Smooth muscle cell (in vitro differentiated cells): ENCODE measurements at regions not wholly inside any gene's neighbourhood (a gene's known extent, or its start where the extent isn't known, plus 50 kb on each side); places are given as distances from the start of the nearest gene placed in this dataset.
A peak's percentile ranks its signal among the peaks of the same experiment; 100 is the strongest.

Experiments
- DNase-seq: peaks from one replicate; lab custom pipeline; 2025; ENCODE audit not compliant: unreplicated experiment; lab: John Stamatoyannopoulos, UW
- H2AFZ ChIP-seq: fragments of 200-600 bp; sonication (generic); 2 replicates; pipeline ENCODE4 v1.6.0; 2016; ENCODE audit warnings: antibody characterized with exemption, low read depth, mild to moderate bottlenecking
- H3F3A ChIP-seq: fragments of 200-600 bp; sonication (generic); 2 replicates; pipeline ENCODE4 v1.6.0; 2017; ENCODE audit warnings: antibody characterized with exemption, low read depth
- H3K27ac ChIP-seq: fragments of 200-600 bp; sonication (generic); 2 replicates; pipeline ENCODE4 v1.5.1; 2016; ENCODE audit warnings: low read depth, mild to moderate bottlenecking
- H3K27me3 ChIP-seq: fragments of 200-600 bp; sonication (generic); 2 replicates; pipeline ENCODE4 v1.6.1; 2016; ENCODE audit warnings: low read depth, mild to moderate bottlenecking
- H3K36me3 ChIP-seq: fragments of 200-600 bp; sonication (generic); 2 replicates; pipeline ENCODE4 v1.5.1; 2016; ENCODE audit warnings: low read depth
- H3K4me1 ChIP-seq: fragments of 200-600 bp; sonication (generic); 2 replicates; pipeline ENCODE4 v1.5.1; 2016; ENCODE audit warnings: low read depth
- H3K4me2 ChIP-seq: fragments of 200-600 bp; sonication (generic); 2 replicates; pipeline ENCODE4 v1.6.0; 2016; ENCODE audit warnings: mild to moderate bottlenecking
- H3K4me3 ChIP-seq: fragments of 200-600 bp; sonication (generic); 2 replicates; pipeline ENCODE4 v1.5.1; 2016; ENCODE audit warnings: mild to moderate bottlenecking
- H3K79me2 ChIP-seq: fragments of 200-600 bp; sonication (generic); 2 replicates; pipeline ENCODE4 v1.6.0; 2016; ENCODE audit warnings: low read depth, mild to moderate bottlenecking
- H3K9ac ChIP-seq: fragments of 200-600 bp; sonication (generic); 2 replicates; pipeline ENCODE4 v1.6.0; 2016; ENCODE audit warnings: low read depth
- H3K9me3 ChIP-seq: fragments of 200-600 bp; sonication (generic); replicated peaks from 2 replicates; pipeline ENCODE4 v1.5.1; 2016; ENCODE audit warnings: low read depth
- H4K20me1 ChIP-seq: fragments of 200-600 bp; sonication (generic); 2 replicates; pipeline ENCODE4 v1.6.0; 2016; ENCODE audit warnings: low read depth
- WGBS: methylation state at CpG from one replicate; pipeline ENCODE4 v1.1.7; 2016; ENCODE audit warnings: low lambda C conversion rate; 5-methylcytosine and 5-hydroxymethylcytosine counted together
- TF ChIP-seq, protein P1 (sequence below): fragments of 200-600 bp; sonication (generic); IDR thresholded peaks from 2 replicates; pipeline ENCODE4 v1.5.1; 2017; ENCODE audit warnings: borderline replicate concordance, mild to moderate bottlenecking, antibody characterized with exemption; ENCODE audit not compliant: insufficient read depth, poor library complexity, severe bottlenecking

DNA sequence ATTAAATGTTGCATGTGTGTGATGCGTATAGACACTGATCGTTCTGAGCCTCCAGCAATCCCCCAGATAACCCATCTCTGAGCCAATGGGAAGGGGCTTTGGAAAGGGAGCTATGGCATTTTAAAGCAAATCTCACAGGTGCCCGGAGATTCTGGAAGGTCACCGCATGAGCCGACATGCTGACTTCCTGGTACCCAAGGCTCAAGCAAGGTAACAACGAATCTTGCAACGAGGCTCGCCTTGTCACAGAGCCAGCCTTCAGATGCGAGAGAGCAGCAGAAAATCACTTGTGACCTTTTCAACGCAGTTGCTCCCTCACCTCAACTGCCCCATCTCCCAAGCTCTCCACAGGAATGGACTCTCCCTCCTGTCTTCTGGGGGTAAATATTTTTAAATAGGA lies 154.8 kb upstream of the CDH5 start:
- Histone ChIP-seq H3K4me2 (no peak overlapping the region), H3K36me3 (no peaks in the 10 kb centered on the region), H3K4me1 (no peaks in the 10 kb centered on the region), H3K79me2 (no peaks in the 10 kb centered on the region), H3K27ac (no peak overlapping the region), H3K4me3 (no peak overlapping the region), H3K9ac (no peak overlapping the region), H3K9me3 (no peaks in the 10 kb centered on the region), H4K20me1 (no peaks in the 10 kb centered on the region), H2AFZ (no peak overlapping the region), H3F3A (no peaks in the 10 kb centered on the region), H3K27me3 (no peaks in the 10 kb centered on the region)
- TF ChIP-seq, protein P1, sequence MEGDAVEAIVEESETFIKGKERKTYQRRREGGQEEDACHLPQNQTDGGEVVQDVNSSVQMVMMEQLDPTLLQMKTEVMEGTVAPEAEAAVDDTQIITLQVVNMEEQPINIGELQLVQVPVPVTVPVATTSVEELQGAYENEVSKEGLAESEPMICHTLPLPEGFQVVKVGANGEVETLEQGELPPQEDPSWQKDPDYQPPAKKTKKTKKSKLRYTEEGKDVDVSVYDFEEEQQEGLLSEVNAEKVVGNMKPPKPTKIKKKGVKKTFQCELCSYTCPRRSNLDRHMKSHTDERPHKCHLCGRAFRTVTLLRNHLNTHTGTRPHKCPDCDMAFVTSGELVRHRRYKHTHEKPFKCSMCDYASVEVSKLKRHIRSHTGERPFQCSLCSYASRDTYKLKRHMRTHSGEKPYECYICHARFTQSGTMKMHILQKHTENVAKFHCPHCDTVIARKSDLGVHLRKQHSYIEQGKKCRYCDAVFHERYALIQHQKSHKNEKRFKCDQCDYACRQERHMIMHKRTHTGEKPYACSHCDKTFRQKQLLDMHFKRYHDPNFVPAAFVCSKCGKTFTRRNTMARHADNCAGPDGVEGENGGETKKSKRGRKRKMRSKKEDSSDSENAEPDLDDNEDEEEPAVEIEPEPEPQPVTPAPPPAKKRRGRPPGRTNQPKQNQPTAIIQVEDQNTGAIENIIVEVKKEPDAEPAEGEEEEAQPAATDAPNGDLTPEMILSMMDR, result no peak
- DNase-seq, result no peak
- WGBS, result 95% methylated on average over 10 of the region's 10 CpGs

DNA sequence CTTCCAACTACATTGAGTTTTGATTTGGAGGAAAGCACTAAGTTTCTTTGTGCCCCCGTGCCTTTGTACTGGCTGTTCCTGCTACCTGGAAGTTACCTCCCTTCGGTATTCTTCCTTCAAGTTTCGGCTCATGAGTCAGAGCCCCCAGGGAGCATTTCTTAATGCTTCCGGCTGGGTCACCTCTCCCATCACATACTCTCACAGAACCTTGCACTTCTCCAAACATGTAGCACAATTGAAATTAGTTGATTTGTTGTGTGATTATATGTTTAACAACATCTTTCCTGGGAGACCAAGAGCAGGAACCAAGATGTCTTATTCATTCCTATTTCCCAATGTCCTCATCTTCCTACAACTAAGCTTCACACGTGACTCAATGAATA lies 158.6 kb upstream of the CDH5 start:
- Histone ChIP-seq H3K27me3 (no peaks in the 10 kb centered on the region), H3K4me1 (no peaks in the 10 kb centered on the region), H3K27ac (no peak overlapping the region), H3K9ac (no peak overlapping the region), H3K9me3 (no peaks in the 10 kb centered on the region), H3K4me2 (no peak overlapping the region), H2AFZ (no peak overlapping the region), H3K36me3 (no peaks in the 10 kb centered on the region), H3F3A (no peaks in the 10 kb centered on the region), H3K79me2 (no peaks in the 10 kb centered on the region), H3K4me3 (no peak overlapping the region), H4K20me1 (no peaks in the 10 kb centered on the region)
- DNase-seq, result no peak
- WGBS, result 92% methylated on average over 5 of the region's 5 CpGs
- TF ChIP-seq, protein P1, result no peak

DNA sequence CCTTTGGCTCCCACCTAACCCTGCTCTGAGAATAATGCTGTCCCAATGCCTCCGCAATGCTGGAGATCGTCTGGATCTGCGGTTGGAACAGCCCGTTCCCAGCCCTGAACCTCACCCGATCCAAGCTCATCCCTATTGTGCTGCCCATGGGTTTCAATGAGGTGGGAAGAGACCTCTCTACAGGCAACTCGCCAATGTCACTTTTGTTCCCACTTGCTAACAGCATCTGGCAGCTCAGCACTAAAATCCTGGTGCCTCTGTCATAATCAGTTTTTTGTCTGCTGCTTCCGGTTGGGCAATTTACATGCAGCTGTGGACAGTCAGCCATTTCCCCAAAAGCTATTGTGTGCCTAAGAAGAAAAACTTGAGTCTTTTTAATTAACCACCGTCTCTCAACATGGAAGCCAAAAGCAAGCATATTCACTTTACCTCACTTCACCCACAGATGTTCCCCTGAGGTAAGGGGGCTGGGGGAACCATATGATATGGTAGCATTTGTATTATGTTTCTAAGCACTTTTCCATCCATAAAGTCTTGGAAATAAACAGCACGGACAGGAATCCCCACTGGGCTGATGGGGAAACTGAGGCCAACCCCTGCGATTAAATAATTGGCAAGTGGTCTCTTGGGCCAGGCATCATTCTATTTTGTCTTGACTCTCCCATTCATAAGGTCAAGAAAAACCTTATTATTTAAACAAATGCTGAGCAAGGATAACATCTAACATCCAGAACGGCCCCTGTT lies 159.2 kb upstream of the CDH5 start:
- Histone ChIP-seq H4K20me1 (no peaks in the 10 kb centered on the region), H3K79me2 (no peaks in the 10 kb centered on the region), H3K27me3 (no peaks in the 10 kb centered on the region), H3K27ac (no peak overlapping the region), H3K9ac (no peak overlapping the region), H3K9me3 (no peaks in the 10 kb centered on the region), H3K4me3 (no peak overlapping the region), H3F3A (no peaks in the 10 kb centered on the region), H3K4me2 (no peak overlapping the region), H3K36me3 (no peaks in the 10 kb centered on the region), H3K4me1 (no peaks in the 10 kb centered on the region), H2AFZ (no peak overlapping the region)
- 88% methylated on average over 11 of the region's 11 CpGs for WGBS
- TF ChIP-seq, protein P1, result no peak
- DNase-seq, result no peak

DNA sequence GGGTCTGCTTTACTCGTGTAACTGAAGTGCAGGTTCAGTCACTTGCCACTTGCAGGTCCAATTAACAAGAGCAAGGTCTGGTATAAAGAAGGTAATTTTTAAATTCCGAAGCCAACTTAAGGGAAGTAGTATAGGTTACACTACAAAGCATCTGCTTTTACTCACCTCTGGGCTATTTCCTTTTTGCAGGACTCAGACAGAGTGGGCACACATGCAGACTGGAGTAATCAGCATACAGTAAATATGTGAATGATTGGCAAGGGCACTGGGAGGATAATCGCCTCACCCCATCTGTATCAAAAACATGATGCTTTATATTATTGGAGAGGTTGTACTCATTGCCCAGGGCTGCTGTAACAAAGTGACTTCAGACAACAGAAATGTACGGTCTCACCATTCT lies 160.1 kb upstream of the CDH5 start:
- Histone ChIP-seq H3K27me3 (no peaks in the 10 kb centered on the region), H3K27ac (no peak overlapping the region), H3K4me3 (no peak overlapping the region), H3F3A (no peaks in the 10 kb centered on the region), H3K9ac (no peak overlapping the region), H3K79me2 (no peaks in the 10 kb centered on the region), H3K9me3 (no peaks in the 10 kb centered on the region), H2AFZ (no peak overlapping the region), H4K20me1 (no peaks in the 10 kb centered on the region), H3K4me1 (no peaks in the 10 kb centered on the region), H3K4me2 (peak overlapping the region; percentile 33), H3K36me3 (no peaks in the 10 kb centered on the region)
- TF ChIP-seq, protein P1, result no peak
- no peak for DNase-seq
- WGBS, result 91% methylated on average over 4 of the region's 4 CpGs
